ENCODE measurements at regions not wholly inside any gene's neighbourhood (a gene's known extent, or its start where the extent isn't known, plus 50 kb on each side); places are given as distances from the start of the nearest gene placed in this dataset.

GRCh38 chr3:102619361-102619760, 184.5 kb downstream of the ZPLD1 start:
- ChIA-PET CTCF (no interaction called here), POLR2A (no interaction called here)
- Histone ChIP-seq H3K27me3 (replicated peaks; ENCODE audit: control insufficient read depth, insufficient read depth, low read length) (no peaks in the 10 kb centered on the region), H3K36me3 (ENCODE audit: control insufficient read depth, insufficient read depth, low read length) (no peaks in the 10 kb centered on the region), H3K4me3 (ENCODE audit: low read depth, low read length) (no peak overlapping the region), H3K9me3 (no peaks in the 10 kb centered on the region), H3K4me1 (no peaks in the 10 kb centered on the region)
- H3K27me3 Mint-ChIP-seq (ENCODE audit: insufficient read depth, unreplicated experiment): no peaks in the 10 kb centered on the region
- TF ChIP-seq CTCF (IDR thresholded peaks at IDR 0.05; ENCODE audit: insufficient read depth in 1 of 2, low read depth in 1 of 2, low read length in 1 of 2, severe bottlenecking in 1 of 2, unreplicated experiment in 1 of 2): no peak
- H3K27ac Mint-ChIP-seq (ENCODE audit: unreplicated experiment): no peak overlapping the region
- no peaks in the 10 kb centered on the region for H3K9me3 Mint-ChIP-seq (ENCODE audit: unreplicated experiment)
- no peaks in the 10 kb centered on the region for H3K36me3 Mint-ChIP-seq (ENCODE audit: insufficient read depth, unreplicated experiment)
- no peak overlapping the region for H3K4me3 Mint-ChIP-seq (ENCODE audit: unreplicated experiment)
- DNase-seq: no peak
- intact Hi-C loops (cut with micrococcal nuclease; ENCODE audit: unreplicated experiment): no loop called here
- H3K4me1 Mint-ChIP-seq (ENCODE audit: low read depth, unreplicated experiment): no peaks in the 10 kb centered on the region
- BruUV-seq (replicated peaks): no TSS peak

DNA sequence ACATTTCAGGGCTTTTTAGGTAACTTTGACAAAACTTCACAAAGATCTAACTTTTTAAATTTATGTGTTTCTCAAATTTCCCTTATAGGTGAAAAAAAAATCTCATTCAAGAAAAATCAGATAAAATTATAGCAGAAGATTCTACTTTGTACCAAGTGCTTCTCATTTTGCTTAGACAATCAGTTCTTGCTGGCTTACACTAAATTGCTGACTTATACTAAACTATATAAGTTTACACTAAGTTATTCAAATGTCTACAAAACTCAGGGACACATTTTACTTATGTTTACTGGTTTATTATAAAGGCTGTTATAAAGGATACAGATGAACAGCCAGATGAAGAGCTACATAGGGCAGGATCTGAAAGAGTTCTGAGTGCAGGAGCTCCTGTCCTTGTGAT, 195.1 kb downstream of the ZPLD1 start:
- Mint-ChIP-seq H3K27me3 (ENCODE audit: insufficient read depth, unreplicated experiment) (no peaks in the 10 kb centered on the region), H3K4me3 (ENCODE audit: unreplicated experiment) (no peak overlapping the region), H3K4me1 (ENCODE audit: low read depth, unreplicated experiment) (no peaks in the 10 kb centered on the region), H3K36me3 (ENCODE audit: insufficient read depth, unreplicated experiment) (no peaks in the 10 kb centered on the region), H3K9me3 (ENCODE audit: unreplicated experiment) (no peaks in the 10 kb centered on the region), H3K27ac (ENCODE audit: unreplicated experiment) (no peak overlapping the region)
- no peaks in the 10 kb centered on the region for H3K9me3 ChIP-seq
- no peak for TF ChIP-seq CTCF (IDR thresholded peaks at IDR 0.05; ENCODE audit: insufficient read depth in 1 of 2, low read depth in 1 of 2, low read length in 1 of 2, severe bottlenecking in 1 of 2, unreplicated experiment in 1 of 2)
- BruUV-seq (replicated peaks): no TSS peak
- no peaks in the 10 kb centered on the region for H3K36me3 ChIP-seq (ENCODE audit: control insufficient read depth, insufficient read depth, low read length)
- no peaks in the 10 kb centered on the region for H3K27me3 ChIP-seq (replicated peaks; ENCODE audit: control insufficient read depth, insufficient read depth, low read length)
- no peak overlapping the region for H3K4me3 ChIP-seq (ENCODE audit: low read depth, low read length)
- no peaks in the 10 kb centered on the region for H3K4me1 ChIP-seq
- ChIA-PET POLR2A (no interaction called here), CTCF (no interaction called here)
- DNase-seq: no peak
- intact Hi-C loops (cut with micrococcal nuclease; ENCODE audit: unreplicated experiment): no loop called here

- no peaks in the 10 kb centered on the region for H3K36me3 ChIP-seq (ENCODE audit: control insufficient read depth, insufficient read depth, low read length)
- H3K4me1 ChIP-seq: no peaks in the 10 kb centered on the region
- BruUV-seq (replicated peaks): no TSS peak
- no peak overlapping the region for H3K4me3 ChIP-seq (ENCODE audit: low read depth, low read length)
- TF ChIP-seq CTCF (IDR thresholded peaks at IDR 0.05; ENCODE audit: insufficient read depth in 1 of 2, low read depth in 1 of 2, low read length in 1 of 2, severe bottlenecking in 1 of 2, unreplicated experiment in 1 of 2): no peak
- ChIA-PET CTCF (no interaction called here), POLR2A (no interaction called here)
- no peak overlapping the region for H3K27ac Mint-ChIP-seq (ENCODE audit: unreplicated experiment)
- H3K9me3 ChIP-seq: no peaks in the 10 kb centered on the region
- intact Hi-C loops (cut with micrococcal nuclease; ENCODE audit: unreplicated experiment): no loop called here
- no peaks in the 10 kb centered on the region for H3K27me3 Mint-ChIP-seq (ENCODE audit: insufficient read depth, unreplicated experiment)
- no peak overlapping the region for H3K4me3 Mint-ChIP-seq (ENCODE audit: unreplicated experiment)
- no peaks in the 10 kb centered on the region for H3K4me1 Mint-ChIP-seq (ENCODE audit: low read depth, unreplicated experiment)
- no peaks in the 10 kb centered on the region for H3K9me3 Mint-ChIP-seq (ENCODE audit: unreplicated experiment)
- no peaks in the 10 kb centered on the region for H3K36me3 Mint-ChIP-seq (ENCODE audit: insufficient read depth, unreplicated experiment)
- DNase-seq: no peak
- H3K27me3 ChIP-seq (replicated peaks; ENCODE audit: control insufficient read depth, insufficient read depth, low read length): no peaks in the 10 kb centered on the region
These were observed 195.7 kb downstream of the ZPLD1 start for GRCh38 chr3:102630531-102630930.

Data from Caco-2 (cell line).